CD4-positive, alpha-beta memory T cell (primary cell): ENCODE measurements at regions not wholly inside any gene's neighbourhood (a gene's known extent, or its start where the extent isn't known, plus 50 kb on each side); places are given as distances from the start of the nearest gene placed in this dataset.

Experiments used
- CTCF ChIA-PET: fragments of 350-600 bp; sonication (Branson Sonifier 250); formaldehyde crosslinking; loops from one replicate; lab custom pipeline; 2021; ENCODE audit warnings: inconsistent platforms; ENCODE audit not compliant: partially characterized antibody; lab: Charles Lee
- POLR2A ChIA-PET: fragments of 350-600 bp; sonication (Branson Sonifier 250); formaldehyde crosslinking; loops from one replicate; lab custom pipeline; 2021; ENCODE audit not compliant: partially characterized antibody; lab: Charles Lee
- DNase-seq, 5 donors: peaks; one replicate each; pipeline versions ENCODE4 v3.0.0 to v3.0.0-alpha.2; 2020 to 2022; ENCODE audit warnings: mixed read lengths in 1 of 5
- H3K27ac ChIP-seq: one replicate; pipeline ENCODE4 v1.7.0; 2013; ENCODE audit warnings: low read depth, low read length
- H3K27me3 ChIP-seq: 2 replicates; pipeline ENCODE4 v1.7.0; 2013; ENCODE audit warnings: mild to moderate bottlenecking, low read length, moderate library complexity; ENCODE audit not compliant: insufficient read depth
- H3K36me3 ChIP-seq: 2 replicates; pipeline ENCODE4 v1.7.0; 2013; ENCODE audit warnings: mild to moderate bottlenecking, low read length, moderate library complexity; ENCODE audit not compliant: insufficient read depth
- H3K4me1 ChIP-seq: 2 replicates; pipeline ENCODE4 v1.7.0; 2013; ENCODE audit warnings: mild to moderate bottlenecking, low read length, moderate library complexity; ENCODE audit not compliant: insufficient read depth
- H3K4me3 ChIP-seq, 2 donors: one replicate each; pipeline ENCODE4 v1.7.0; 2013; ENCODE audit warnings: low read length in 2 of 2, mild to moderate bottlenecking in 1 of 2
- H3K9me3 ChIP-seq, 2 donors: one replicate each; pipeline ENCODE4 v1.7.0; 2013; ENCODE audit warnings: low read length in 2 of 2, control low read depth in 1 of 2; ENCODE audit not compliant: control insufficient read depth in 1 of 2
- H3K27ac Mint-ChIP-seq, 7 donors: one replicate each; pipeline ENCODE4 v1.8.0; 2020 to 2021; ENCODE audit warnings: mixed read lengths in 7 of 7, mild to moderate bottlenecking in 6 of 7, inconsistent platforms in 3 of 7, moderate library complexity in 3 of 7
- H3K27me3 Mint-ChIP-seq, 2 donors: one replicate each; pipeline ENCODE4 v1.8.0; 2020 to 2021; ENCODE audit warnings: mixed read lengths in 2 of 2
- H3K36me3 Mint-ChIP-seq, 2 donors: one replicate each; pipeline ENCODE4 v1.8.0; 2020 to 2021; ENCODE audit warnings: mixed read lengths in 2 of 2, inconsistent platforms in 1 of 2, mild to moderate bottlenecking in 1 of 2
- H3K4me1 Mint-ChIP-seq, 4 donors: one replicate each; pipeline ENCODE4 v1.8.0; 2020 to 2021; ENCODE audit warnings: mixed read lengths in 4 of 4, mild to moderate bottlenecking in 1 of 4
- H3K4me3 Mint-ChIP-seq, 8 donors: one replicate each; pipeline ENCODE4 v1.8.0; 2020 to 2021; ENCODE audit warnings: mixed read lengths in 8 of 8, mild to moderate bottlenecking in 7 of 8, moderate library complexity in 6 of 8, inconsistent platforms in 3 of 8
- H3K9me3 Mint-ChIP-seq, 8 donors: one replicate each; pipeline ENCODE4 v1.8.0; 2020 to 2021; ENCODE audit warnings: mixed read lengths in 8 of 8, mild to moderate bottlenecking in 5 of 8, inconsistent platforms in 3 of 8, moderate library complexity in 1 of 8
- intact Hi-C: fragments of 100-400 bp; cut with micrococcal nuclease; formaldehyde crosslinking; loops from one replicate; pipeline ENCODE4 v1.15.1; 2023

DNA sequence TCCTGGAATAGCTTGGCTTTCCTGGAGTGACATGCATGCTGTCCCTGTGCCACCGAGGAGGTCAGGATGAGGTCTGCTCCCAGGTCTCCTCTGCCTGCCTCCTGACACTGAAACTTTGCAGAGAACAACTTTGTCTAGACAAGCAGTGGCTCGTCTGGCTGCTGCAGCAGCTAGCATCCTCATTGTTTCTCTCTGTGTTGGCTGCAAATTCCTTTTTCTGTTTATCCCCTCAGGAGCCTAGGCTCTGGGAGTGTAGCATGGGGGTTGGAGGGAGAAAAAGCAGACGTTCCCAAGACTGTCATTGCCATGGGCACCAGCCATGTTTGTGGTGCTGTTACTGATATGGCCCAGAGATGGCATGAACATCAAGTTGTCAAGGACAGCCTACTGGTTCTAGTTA lies 208.7 kb upstream of the LRIG1 start:
- Mint-ChIP-seq H3K4me3 (no peak overlapping the region), H3K36me3 (no peaks in the 10 kb centered on the region), H3K27me3 (peaks cover 5 to 9% of the 10 kb centered on the region in 2 donors), H3K4me1 (no peaks in the 10 kb centered on the region), H3K27ac (no peak overlapping the region), H3K9me3 (peaks cover 0 to 2% (median 0%) of the 10 kb centered on the region in 8 donors)
- Histone ChIP-seq H3K27ac (no peak overlapping the region), H3K4me3 (no peak overlapping the region), H3K27me3 (no peaks in the 10 kb centered on the region), H3K4me1 (no peaks in the 10 kb centered on the region), H3K36me3 (no peaks in the 10 kb centered on the region), H3K9me3 (no peaks in the 10 kb centered on the region)
- POLR2A ChIA-PET, result no interaction called here
- CTCF ChIA-PET, result no interaction called here
- no peak for DNase-seq
- intact Hi-C loops, result no loop called here

DNA sequence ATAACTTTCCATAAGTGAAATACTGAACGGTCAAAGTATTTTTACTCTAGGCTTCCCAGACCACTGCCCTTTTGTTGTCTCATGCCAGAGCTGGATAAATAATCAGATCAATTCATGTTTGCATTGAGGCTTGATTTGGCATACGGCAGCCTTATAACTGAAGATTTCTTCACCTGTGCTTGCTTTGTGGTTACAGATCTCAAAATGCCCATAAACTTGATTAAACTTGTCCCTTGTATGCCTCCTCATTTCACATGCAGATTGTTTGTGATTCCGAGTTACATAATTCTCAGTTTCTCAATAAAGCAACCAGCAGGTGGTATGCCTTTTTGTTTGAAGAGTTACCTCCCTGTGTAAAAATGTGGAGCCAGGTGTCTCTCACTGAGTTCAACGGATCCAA lies 211.4 kb upstream of the LRIG1 start:
- no peak overlapping the region for H3K4me3 ChIP-seq
- no peak overlapping the region for H3K27ac ChIP-seq
- DNase-seq, result no peak
- Mint-ChIP-seq H3K27me3 (peaks cover 4 to 5% of the 10 kb centered on the region in 2 donors), H3K27ac (no peak overlapping the region), H3K4me1 (no peaks in the 10 kb centered on the region), H3K36me3 (no peaks in the 10 kb centered on the region), H3K9me3 (peaks cover 0 to 2% (median 0%) of the 10 kb centered on the region in 8 donors), H3K4me3 (no peak overlapping the region)
- no peaks in the 10 kb centered on the region for H3K36me3 ChIP-seq
- intact Hi-C loops, result no loop called here
- no peaks in the 10 kb centered on the region for H3K27me3 ChIP-seq
- H3K9me3 ChIP-seq, result no peaks in the 10 kb centered on the region
- POLR2A ChIA-PET, result no interaction called here
- H3K4me1 ChIP-seq, result no peaks in the 10 kb centered on the region
- CTCF ChIA-PET, result no interaction called here

DNA sequence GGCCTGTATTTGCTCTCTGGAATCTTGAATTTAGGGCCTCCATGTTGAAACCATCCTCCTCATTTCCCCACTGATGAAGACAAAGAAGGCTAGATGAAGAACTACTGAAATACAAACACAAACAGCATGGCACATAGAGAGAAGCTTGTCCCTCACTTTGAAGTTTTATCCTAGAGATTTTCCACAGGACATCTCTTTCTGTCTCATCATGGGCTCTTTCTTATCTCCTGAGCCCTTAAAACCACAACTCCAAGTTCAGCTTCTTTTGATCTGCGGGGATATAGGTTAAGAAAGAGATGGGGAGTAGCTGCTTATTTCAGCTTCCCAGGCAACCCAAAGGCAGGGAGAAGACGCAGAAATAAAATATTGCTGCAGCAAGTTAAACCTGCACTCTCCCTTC lies 213.1 kb upstream of the LRIG1 start:
- no peaks in the 10 kb centered on the region for H3K36me3 Mint-ChIP-seq
- ChIA-PET POLR2A (no interaction called here), CTCF (interaction anchor here (0.6 to 1.8 kb wide), 2 partner anchors 306 to 484 kb away, joined by 3 to 4 read pairs; no protein-coding TSS in a partner anchor)
- no peaks in the 10 kb centered on the region for H3K9me3 ChIP-seq
- intact Hi-C loops, result no loop called here
- H3K4me3 ChIP-seq, result no peak overlapping the region
- H3K27ac Mint-ChIP-seq, result no peak overlapping the region
- H3K27ac ChIP-seq, result no peak overlapping the region
- H3K36me3 ChIP-seq, result no peaks in the 10 kb centered on the region
- no peaks in the 10 kb centered on the region for H3K9me3 Mint-ChIP-seq
- H3K4me1 Mint-ChIP-seq, result no peaks in the 10 kb centered on the region
- H3K27me3 Mint-ChIP-seq, result peaks cover 0 to 1% of the 10 kb centered on the region in 2 donors
- no peak for DNase-seq
- no peak overlapping the region for H3K4me3 Mint-ChIP-seq
- no peaks in the 10 kb centered on the region for H3K4me1 ChIP-seq
- no peaks in the 10 kb centered on the region for H3K27me3 ChIP-seq

DNA sequence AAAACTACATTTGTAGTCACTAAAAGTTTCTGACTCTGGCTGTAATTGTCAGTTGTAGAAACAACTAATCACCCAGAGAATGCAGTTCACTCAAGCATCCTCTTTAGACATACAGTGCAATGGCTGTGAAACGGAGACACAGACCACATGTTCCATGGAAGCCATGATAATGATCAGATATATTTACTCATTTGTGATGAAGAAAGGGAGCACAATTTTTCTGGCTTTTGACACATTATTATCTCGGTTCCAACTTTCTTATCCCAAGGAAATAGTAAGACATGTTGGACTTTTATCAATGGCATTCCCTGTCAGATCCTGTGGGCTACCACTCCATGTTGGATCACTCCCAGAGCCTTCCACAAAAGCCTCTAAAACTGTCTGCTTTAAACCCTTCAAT lies 215.0 kb upstream of the LRIG1 start:
- H3K4me1 ChIP-seq, result no peaks in the 10 kb centered on the region
- Mint-ChIP-seq H3K27ac (no peak overlapping the region), H3K4me1 (no peaks in the 10 kb centered on the region), H3K27me3 (peaks cover 2 to 4% of the 10 kb centered on the region in 2 donors), H3K9me3 (no peaks in the 10 kb centered on the region), H3K36me3 (no peaks in the 10 kb centered on the region), H3K4me3 (no peak overlapping the region)
- intact Hi-C loops, result no loop called here
- H3K27ac ChIP-seq, result no peak overlapping the region
- H3K27me3 ChIP-seq, result no peaks in the 10 kb centered on the region
- no peak overlapping the region for H3K4me3 ChIP-seq
- no peaks in the 10 kb centered on the region for H3K36me3 ChIP-seq
- CTCF ChIA-PET, result no interaction called here
- no peaks in the 10 kb centered on the region for H3K9me3 ChIP-seq
- POLR2A ChIA-PET, result no interaction called here
- no peak for DNase-seq

DNA sequence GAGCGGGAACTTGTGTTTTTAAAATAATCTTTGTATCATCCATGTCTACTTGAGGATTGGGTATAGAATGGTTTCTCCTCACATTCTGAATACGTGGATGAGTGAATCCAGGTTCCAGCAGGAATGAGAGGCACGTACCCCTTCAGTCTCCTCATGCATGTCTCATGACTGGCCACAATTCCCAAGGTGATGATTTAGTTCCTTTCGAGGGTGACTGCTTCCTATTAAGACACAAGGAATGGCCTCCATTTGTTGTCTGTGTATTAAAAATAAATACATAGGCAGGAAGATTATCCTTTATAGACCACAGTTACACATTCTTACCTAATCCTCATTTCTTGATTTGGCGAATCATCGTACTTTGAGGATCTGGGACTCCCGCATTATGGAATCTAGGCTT lies 217.0 kb upstream of the LRIG1 start:
- H3K4me3 Mint-ChIP-seq, result peak overlapping the region in 1 of 8 donors; percentile 27
- Histone ChIP-seq H3K4me1 (no peaks in the 10 kb centered on the region), H3K27ac (no peak overlapping the region), H3K4me3 (no peak overlapping the region), H3K9me3 (no peaks in the 10 kb centered on the region), H3K36me3 (no peaks in the 10 kb centered on the region), H3K27me3 (no peaks in the 10 kb centered on the region)
- intact Hi-C loops, result no loop called here
- H3K27ac Mint-ChIP-seq, result no peak overlapping the region
- no peaks in the 10 kb centered on the region for H3K9me3 Mint-ChIP-seq
- H3K4me1 Mint-ChIP-seq, result no peaks in the 10 kb centered on the region
- H3K36me3 Mint-ChIP-seq, result no peaks in the 10 kb centered on the region
- ChIA-PET CTCF (no interaction called here), POLR2A (no interaction called here)
- H3K27me3 Mint-ChIP-seq, result peaks cover 5 to 6% of the 10 kb centered on the region in 2 donors
- no peak for DNase-seq

DNA sequence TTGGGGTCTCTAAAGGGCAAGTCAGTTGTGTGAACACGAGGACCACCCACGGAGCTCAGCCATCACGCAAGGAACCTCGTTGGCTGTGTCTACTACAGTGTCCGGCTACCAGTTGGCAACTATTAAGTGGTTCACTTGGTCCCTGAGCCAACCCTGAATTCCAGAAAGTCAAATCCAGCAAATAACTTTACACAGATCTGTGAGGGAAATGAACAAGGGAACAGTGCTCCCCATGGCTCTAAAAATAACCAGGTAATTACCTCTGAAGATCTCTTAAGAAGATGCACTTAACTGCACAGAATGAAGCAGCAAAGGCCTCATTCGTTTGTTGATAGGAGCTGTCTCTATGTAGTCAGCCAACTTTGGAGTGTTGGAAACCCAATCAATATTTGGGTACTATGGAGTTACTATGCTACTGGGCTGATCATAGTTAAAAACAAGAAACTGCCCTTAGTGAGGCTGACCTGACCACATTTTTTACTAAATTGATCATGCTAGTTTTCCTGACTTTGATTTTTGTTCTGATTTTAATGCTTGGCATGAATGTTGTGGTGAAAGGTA lies 219.1 kb upstream of the LRIG1 start:
- no peak overlapping the region for H3K4me3 Mint-ChIP-seq
- Histone ChIP-seq H3K4me3 (no peak overlapping the region), H3K4me1 (no peaks in the 10 kb centered on the region), H3K9me3 (no peaks in the 10 kb centered on the region), H3K36me3 (no peaks in the 10 kb centered on the region), H3K27ac (no peak overlapping the region), H3K27me3 (no peaks in the 10 kb centered on the region)
- H3K9me3 Mint-ChIP-seq, result no peaks in the 10 kb centered on the region
- POLR2A ChIA-PET, result no interaction called here
- no peak overlapping the region for H3K27ac Mint-ChIP-seq
- H3K4me1 Mint-ChIP-seq, result no peaks in the 10 kb centered on the region
- no peak for DNase-seq
- CTCF ChIA-PET, result no interaction called here
- H3K36me3 Mint-ChIP-seq, result no peaks in the 10 kb centered on the region
- H3K27me3 Mint-ChIP-seq, result peaks cover 5 to 10% of the 10 kb centered on the region in 2 donors
- intact Hi-C loops, result no loop called here

DNA sequence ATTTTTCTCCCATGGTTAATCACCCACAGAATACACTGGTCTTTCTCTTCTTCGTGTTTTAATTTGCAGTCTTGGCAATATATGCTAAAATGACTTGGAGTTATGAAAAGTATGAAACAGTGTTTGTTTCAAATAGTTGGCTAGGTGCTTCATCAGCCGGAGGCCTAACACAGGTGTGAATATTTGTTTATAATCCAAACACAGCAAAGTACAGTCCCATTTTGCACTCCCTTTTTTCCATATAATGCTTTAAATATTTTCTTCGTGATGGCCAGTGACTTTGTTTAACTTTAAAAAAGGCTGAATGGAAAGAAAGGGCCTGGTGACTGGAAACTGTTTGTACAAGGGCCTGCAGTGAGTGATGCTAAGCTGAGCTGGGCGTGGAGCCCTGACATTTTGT lies 219.7 kb upstream of the LRIG1 start:
- H3K4me3 ChIP-seq, result no peak overlapping the region
- peaks cover 5 to 10% of the 10 kb centered on the region in 2 donors for H3K27me3 Mint-ChIP-seq
- no peak overlapping the region for H3K27ac ChIP-seq
- no peaks in the 10 kb centered on the region for H3K9me3 ChIP-seq
- H3K4me1 Mint-ChIP-seq, result no peaks in the 10 kb centered on the region
- H3K27me3 ChIP-seq, result no peaks in the 10 kb centered on the region
- no peak overlapping the region for H3K27ac Mint-ChIP-seq
- H3K36me3 ChIP-seq, result no peaks in the 10 kb centered on the region
- H3K4me1 ChIP-seq, result no peaks in the 10 kb centered on the region
- DNase-seq, result no peak
- no peaks in the 10 kb centered on the region for H3K9me3 Mint-ChIP-seq
- CTCF ChIA-PET, result no interaction called here
- no peak overlapping the region for H3K4me3 Mint-ChIP-seq
- intact Hi-C loops, result no loop called here
- POLR2A ChIA-PET, result no interaction called here
- H3K36me3 Mint-ChIP-seq, result no peaks in the 10 kb centered on the region

DNA sequence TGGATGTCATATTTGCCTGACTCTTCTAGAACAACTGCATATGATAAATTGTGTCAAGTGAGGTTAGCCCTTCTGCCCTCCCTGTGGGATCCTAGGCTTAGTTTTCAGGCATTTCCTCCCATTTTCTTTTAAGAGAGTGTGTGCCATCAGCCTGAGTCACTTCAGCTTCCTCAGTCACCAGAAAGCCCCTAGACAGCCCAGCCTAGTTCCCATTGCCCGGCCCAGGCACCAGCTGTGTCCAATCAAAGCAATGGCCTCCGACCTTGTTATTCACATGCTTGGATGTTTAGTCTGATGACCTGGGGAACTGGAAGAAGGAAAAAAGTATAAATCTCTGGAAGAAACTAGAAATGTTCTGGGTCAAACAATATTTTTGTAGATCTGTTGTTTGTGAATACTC lies 221.9 kb upstream of the LRIG1 start:
- Mint-ChIP-seq H3K27ac (no peak overlapping the region), H3K4me3 (no peak overlapping the region), H3K27me3 (peaks cover 5 to 10% of the 10 kb centered on the region in 2 donors), H3K9me3 (no peaks in the 10 kb centered on the region), H3K36me3 (no peaks in the 10 kb centered on the region), H3K4me1 (no peaks in the 10 kb centered on the region)
- no peak for DNase-seq
- ChIA-PET POLR2A (no interaction called here), CTCF (no interaction called here)
- no peak overlapping the region for H3K4me3 ChIP-seq
- H3K4me1 ChIP-seq, result no peaks in the 10 kb centered on the region
- no peaks in the 10 kb centered on the region for H3K36me3 ChIP-seq
- H3K27me3 ChIP-seq, result no peaks in the 10 kb centered on the region
- H3K27ac ChIP-seq, result no peak overlapping the region
- no peaks in the 10 kb centered on the region for H3K9me3 ChIP-seq
- intact Hi-C loops, result no loop called here
